Ishikawa (cell line): ENCODE measurements at regions not wholly inside any gene's neighbourhood (a gene's known extent, or its start where the extent isn't known, plus 50 kb on each side); places are given as distances from the start of the nearest gene placed in this dataset.

Experiments
- FOXM1 ChIP-seq: IDR thresholded peaks from 2 replicates; pipeline ENCODE4 v1.6.1; 2012; ENCODE audit warnings: low read depth, borderline replicate concordance
- TAF1 ChIP-seq: IDR thresholded peaks from 2 replicates; pipeline ENCODE4 v1.6.1; 2012; ENCODE audit warnings: low read depth, mild to moderate bottlenecking

DNA sequence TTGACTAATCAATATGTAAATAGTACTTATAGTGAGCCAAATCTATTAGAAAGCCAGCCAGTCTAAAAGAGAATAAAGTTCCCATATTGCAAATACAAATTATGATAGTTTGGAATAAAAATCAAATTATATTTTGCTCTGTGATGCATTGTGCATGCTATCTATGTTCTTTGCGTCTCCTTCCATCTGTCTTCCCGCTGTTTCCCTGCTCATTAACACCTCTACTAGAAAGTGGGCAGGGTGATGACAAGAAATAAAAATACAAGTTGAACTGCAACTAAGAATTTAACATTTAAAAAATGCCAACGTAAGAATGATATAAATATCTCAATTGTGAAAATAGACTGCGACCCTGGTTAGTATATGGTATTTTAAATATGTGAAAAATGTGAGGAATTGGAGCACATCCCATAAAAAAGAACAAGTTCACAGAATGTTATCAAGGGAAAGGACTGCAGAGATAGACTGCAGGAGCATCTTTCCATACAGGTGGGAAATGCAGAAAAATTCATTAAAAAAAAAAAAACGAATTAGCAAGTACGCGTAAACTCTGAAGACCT lies 157.6 kb upstream of the PDE7B start:
- TF ChIP-seq TAF1, result no peak
- TF ChIP-seq FOXM1, result no peak
